CD4-positive, alpha-beta T cell (primary cell): ENCODE measurements at regions not wholly inside any gene's neighbourhood (a gene's known extent, or its start where the extent isn't known, plus 50 kb on each side); places are given as distances from the start of the nearest gene placed in this dataset.

ENCODE experiments used
- ATAC-seq: fragments of 200-7000 bp; cut with Tn5 transposase; one replicate; pipeline ENCODE4 v1.10.0; 2022; ENCODE audit warnings: mild to moderate bottlenecking; ENCODE audit not compliant: poor library complexity
- CTCF ChIA-PET: fragments of 350-600 bp; sonication (Branson Sonifier 250); formaldehyde crosslinking; loops from one replicate; lab custom pipeline; 2021; ENCODE audit warnings: antibody characterized with exemption, inconsistent platforms; lab: Charles Lee
- POLR2A ChIA-PET: fragments of 350-600 bp; sonication (Branson Sonifier 250); formaldehyde crosslinking; loops from one replicate; lab custom pipeline; 2021; ENCODE audit warnings: antibody characterized with exemption, inconsistent platforms; lab: Charles Lee
- DNase-seq, 14 experiments: peaks; one replicate each; pipeline ENCODE4 v3.0.0-alpha.2; 2013 to 2020; ENCODE audit warnings: mixed read lengths in 2 of 14
- H3K27ac ChIP-seq, 2 donors: one replicate each; pipeline versions ENCODE4 v1.5.1 to v1.7.0; 2013; ENCODE audit warnings: low read length in 2 of 2, low read depth in 1 of 2, mild to moderate bottlenecking in 1 of 2
- H3K27me3 ChIP-seq, 2 experiments: 1 replicate in 1 of 2; 2 replicates in 1 of 2; pipeline versions ENCODE4 v1.6.1 to v1.7.0; 2013; ENCODE audit warnings: low read length in 2 of 2, control low read depth in 1 of 2, mild to moderate bottlenecking in 1 of 2, moderate library complexity in 1 of 2; ENCODE audit not compliant: insufficient read depth in 2 of 2, control insufficient read depth in 1 of 2
- H3K36me3 ChIP-seq: one replicate; pipeline ENCODE4 v1.6.1; 2013; ENCODE audit warnings: low read length, control low read depth; ENCODE audit not compliant: insufficient read depth
- H3K4me1 ChIP-seq: one replicate; pipeline ENCODE4 v1.6.1; 2013; ENCODE audit warnings: low read length, control low read depth; ENCODE audit not compliant: insufficient read depth
- H3K4me3 ChIP-seq: one replicate; pipeline ENCODE4 v1.5.1; 2013; ENCODE audit warnings: mild to moderate bottlenecking, low read length, moderate library complexity
- H3K9me3 ChIP-seq, 2 experiments: 1 replicate in 1 of 2; 2 replicates in 1 of 2; pipeline versions ENCODE4 v1.6.1 to v1.7.0; 2013; ENCODE audit warnings: low read length in 2 of 2, mild to moderate bottlenecking in 2 of 2, control low read depth in 1 of 2, moderate library complexity in 1 of 2; ENCODE audit not compliant: control insufficient read depth in 1 of 2, insufficient read depth in 1 of 2
- H3K27ac Mint-ChIP-seq: one replicate; pipeline ENCODE4 v1.8.0; 2020; ENCODE audit warnings: mixed read lengths
- H3K27me3 Mint-ChIP-seq: one replicate; pipeline ENCODE4 v1.8.0; 2021; ENCODE audit warnings: mixed read lengths
- H3K36me3 Mint-ChIP-seq: one replicate; pipeline ENCODE4 v1.8.0; 2021; ENCODE audit warnings: low read depth, mixed read lengths
- H3K4me1 Mint-ChIP-seq: one replicate; pipeline ENCODE4 v1.8.0; 2021; ENCODE audit warnings: low read depth, mixed read lengths
- H3K4me3 Mint-ChIP-seq: one replicate; pipeline ENCODE4 v1.8.0; 2020; ENCODE audit warnings: mild to moderate bottlenecking, mixed read lengths
- H3K9me3 Mint-ChIP-seq: one replicate; pipeline ENCODE4 v1.8.0; 2020; ENCODE audit warnings: mixed read lengths
- intact Hi-C, 2 experiments: fragments of 100-400 bp; cut with DNase I in 1 of 2; cut with micrococcal nuclease in 1 of 2; formaldehyde crosslinking; loops; one replicate each; pipeline versions ENCODE4 v1.15.1 to v1.9.0; 2023 to 2025; cut with DNase I, micrococcal nuclease
- TF ChIP-seq, protein P1 (sequence below): fragments of 200-600 bp; IDR thresholded peaks from one replicate; pipeline ENCODE4 v1.8.0; 2022; ENCODE audit warnings: antibody characterized with exemption, mild to moderate bottlenecking

DNA sequence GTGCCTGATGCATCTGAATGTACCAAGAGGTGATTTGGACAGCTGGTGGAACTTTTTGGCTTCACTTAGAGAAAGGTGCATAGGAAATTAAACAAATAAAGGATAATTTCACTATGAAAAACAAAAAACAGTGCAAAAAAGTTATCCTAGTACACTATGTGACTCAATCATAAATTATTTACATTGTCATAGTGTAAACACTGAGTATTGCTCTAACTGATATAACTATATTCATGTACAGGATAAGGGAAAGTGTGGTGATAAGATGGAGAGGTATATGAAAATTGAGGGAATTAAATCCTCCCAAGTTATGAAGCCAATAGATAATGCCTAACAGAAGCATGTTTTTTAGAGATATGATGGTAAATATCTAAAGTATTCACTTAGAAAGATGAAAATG lies 50.2 kb upstream of the CPNE4 start:
- ATAC-seq (no peak), DNase-seq (no peak)
- Mint-ChIP-seq H3K4me3 (no peak overlapping the region), H3K9me3 (no peaks in the 10 kb centered on the region), H3K4me1 (no peaks in the 10 kb centered on the region), H3K27me3 (no peaks in the 10 kb centered on the region), H3K27ac (no peak overlapping the region), H3K36me3 (no peaks in the 10 kb centered on the region)
- TF ChIP-seq, protein P1, sequence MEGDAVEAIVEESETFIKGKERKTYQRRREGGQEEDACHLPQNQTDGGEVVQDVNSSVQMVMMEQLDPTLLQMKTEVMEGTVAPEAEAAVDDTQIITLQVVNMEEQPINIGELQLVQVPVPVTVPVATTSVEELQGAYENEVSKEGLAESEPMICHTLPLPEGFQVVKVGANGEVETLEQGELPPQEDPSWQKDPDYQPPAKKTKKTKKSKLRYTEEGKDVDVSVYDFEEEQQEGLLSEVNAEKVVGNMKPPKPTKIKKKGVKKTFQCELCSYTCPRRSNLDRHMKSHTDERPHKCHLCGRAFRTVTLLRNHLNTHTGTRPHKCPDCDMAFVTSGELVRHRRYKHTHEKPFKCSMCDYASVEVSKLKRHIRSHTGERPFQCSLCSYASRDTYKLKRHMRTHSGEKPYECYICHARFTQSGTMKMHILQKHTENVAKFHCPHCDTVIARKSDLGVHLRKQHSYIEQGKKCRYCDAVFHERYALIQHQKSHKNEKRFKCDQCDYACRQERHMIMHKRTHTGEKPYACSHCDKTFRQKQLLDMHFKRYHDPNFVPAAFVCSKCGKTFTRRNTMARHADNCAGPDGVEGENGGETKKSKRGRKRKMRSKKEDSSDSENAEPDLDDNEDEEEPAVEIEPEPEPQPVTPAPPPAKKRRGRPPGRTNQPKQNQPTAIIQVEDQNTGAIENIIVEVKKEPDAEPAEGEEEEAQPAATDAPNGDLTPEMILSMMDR: no peak
- Histone ChIP-seq H3K4me1 (no peaks in the 10 kb centered on the region), H3K4me3 (no peak overlapping the region), H3K27me3 (no peaks in the 10 kb centered on the region), H3K9me3 (peaks cover 0 to 4% of the 10 kb centered on the region in 2 experiments), H3K36me3 (no peaks in the 10 kb centered on the region), H3K27ac (no peak overlapping the region)
- ChIA-PET POLR2A (no interaction called here), CTCF (no interaction called here)
- intact Hi-C loops: no loop called here

DNA sequence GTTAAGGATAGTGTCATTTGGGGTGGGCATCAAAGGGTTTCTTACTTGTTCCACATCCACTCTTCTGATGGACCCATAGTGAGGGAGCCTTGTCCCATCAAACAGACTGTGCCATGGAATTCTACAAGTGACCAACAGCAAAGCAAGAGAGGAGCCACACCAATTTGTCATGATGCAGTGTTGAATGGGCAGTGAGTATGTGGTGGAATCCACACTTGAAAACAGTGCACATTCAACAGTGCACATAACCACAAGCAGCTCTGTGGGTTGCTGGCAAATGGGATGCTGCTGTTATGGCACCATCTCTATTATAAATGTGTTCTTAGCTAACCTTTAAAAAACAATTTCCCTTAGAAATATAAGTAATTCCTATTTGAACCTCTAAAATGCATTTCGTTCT lies 52.5 kb upstream of the CPNE4 start:
- intact Hi-C loops: no loop called here
- no peak overlapping the region for H3K4me3 Mint-ChIP-seq
- Histone ChIP-seq H3K9me3 (no peaks in the 10 kb centered on the region), H3K4me1 (no peaks in the 10 kb centered on the region), H3K36me3 (no peaks in the 10 kb centered on the region), H3K27me3 (no peaks in the 10 kb centered on the region), H3K4me3 (no peak overlapping the region), H3K27ac (no peak overlapping the region)
- no peaks in the 10 kb centered on the region for H3K4me1 Mint-ChIP-seq
- H3K9me3 Mint-ChIP-seq: no peaks in the 10 kb centered on the region
- ChIA-PET CTCF (no interaction called here), POLR2A (no interaction called here)
- no peak for DNase-seq
- H3K36me3 Mint-ChIP-seq: no peaks in the 10 kb centered on the region
- ATAC-seq: no peak
- H3K27ac Mint-ChIP-seq: no peak overlapping the region
- peaks cover under 1% of the 10 kb centered on the region for H3K27me3 Mint-ChIP-seq
- TF ChIP-seq, protein P1: no peak

- TF ChIP-seq, protein P1: no peak
- H3K4me1 Mint-ChIP-seq: no peaks in the 10 kb centered on the region
- DNase-seq: no peak
- H3K27ac ChIP-seq: no peak overlapping the region
- H3K4me3 ChIP-seq: no peak overlapping the region
- H3K4me3 Mint-ChIP-seq: no peak overlapping the region
- H3K27me3 Mint-ChIP-seq: peaks cover 5% of the 10 kb centered on the region
- no peak for ATAC-seq
- no peaks in the 10 kb centered on the region for H3K36me3 ChIP-seq
- ChIA-PET POLR2A (no interaction called here), CTCF (no interaction called here)
- intact Hi-C loops: no loop called here
- no peak overlapping the region for H3K27ac Mint-ChIP-seq
- H3K36me3 Mint-ChIP-seq: no peaks in the 10 kb centered on the region
- H3K27me3 ChIP-seq: no peaks in the 10 kb centered on the region
- no peaks in the 10 kb centered on the region for H3K9me3 ChIP-seq
- H3K4me1 ChIP-seq: no peaks in the 10 kb centered on the region
- H3K9me3 Mint-ChIP-seq: no peaks in the 10 kb centered on the region
Observed at GRCh38 chr3:132088291-132088690, 53.5 kb upstream of the CPNE4 start.
